ENCODE measurements at regions not wholly inside any gene's neighbourhood (a gene's known extent, or its start where the extent isn't known, plus 50 kb on each side); places are given as distances from the start of the nearest gene placed in this dataset.

DNA sequence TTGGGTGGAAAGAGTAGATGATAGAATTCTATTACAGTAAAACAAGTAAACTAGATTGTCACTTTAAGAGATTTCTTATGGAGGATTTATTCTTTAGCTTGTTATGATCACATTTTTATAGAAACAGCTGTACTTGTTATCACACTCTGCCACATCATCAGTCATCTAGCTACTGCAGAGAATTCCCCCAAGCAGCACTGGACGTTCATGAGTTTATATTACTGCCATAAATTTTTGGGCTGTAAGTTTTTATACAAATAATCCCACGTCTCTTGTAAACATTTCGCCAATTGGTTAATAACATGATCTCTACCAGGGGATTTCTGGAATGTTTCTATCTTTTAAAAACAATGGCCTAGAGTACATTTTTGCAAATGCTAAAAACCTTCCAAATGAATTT, 238.8 kb downstream of the POLR1F start:
- no peak overlapping the region for H3K9ac ChIP-seq (ENCODE audit: extremely low read depth, insufficient read length, low read length)
- H2BK20ac ChIP-seq (ENCODE audit: low read depth, low read length, poor library complexity, severe bottlenecking): no peak overlapping the region
- H2AK5ac ChIP-seq (ENCODE audit: insufficient read length, low read length): no peak overlapping the region
- no peak overlapping the region for H3K4ac ChIP-seq (ENCODE audit: low read depth, low read length)
- H3K79me1 ChIP-seq (ENCODE audit: insufficient read depth, low read depth, low read length, poor library complexity, severe bottlenecking): no peaks in the 10 kb centered on the region
- no peak overlapping the region for H2BK5ac ChIP-seq (ENCODE audit: insufficient read length, low read length)
- no peak overlapping the region for H4K5ac ChIP-seq (ENCODE audit: insufficient read length, low read depth, low read length)
- Mint-ChIP-seq H3K36me3 (ENCODE audit: insufficient read depth in 1 of 3, low read depth in 3 of 3) (no peaks in the 10 kb centered on the region), H3K9me3 (no peaks in the 10 kb centered on the region), H3K27ac (no peak overlapping the region), H3K4me1 (no peaks in the 10 kb centered on the region), H3K4me3 (no peak overlapping the region), H3K27me3 (ENCODE audit: low read depth) (0 out of 2 replicates have a peak, but pooled peaks cover 2% of the 10 kb centered on the region)
- no peak overlapping the region for H2BK12ac ChIP-seq (ENCODE audit: insufficient read length, low read depth, low read length)
- H4K91ac ChIP-seq (ENCODE audit: insufficient read length, low read depth, low read length): no peak overlapping the region
- H2BK120ac ChIP-seq (ENCODE audit: low read depth, low read length, poor library complexity, severe bottlenecking): no peak overlapping the region
- H4K8ac ChIP-seq (replicated peaks; ENCODE audit: insufficient read length, low read depth, low read length): no peak overlapping the region
- H3K23me2 ChIP-seq (ENCODE audit: insufficient read length, low read depth, low read length, poor library complexity, severe bottlenecking): no peaks in the 10 kb centered on the region
- H3K4me1 ChIP-seq (ENCODE audit: insufficient read depth, low read length): no peaks in the 10 kb centered on the region
- no peaks in the 10 kb centered on the region for H3K27me3 ChIP-seq (ENCODE audit: insufficient read depth, low read length)
- no peak overlapping the region for H3T11ph ChIP-seq (ENCODE audit: low read length)
- no peaks in the 10 kb centered on the region for H4K20me1 ChIP-seq (ENCODE audit: control insufficient read depth, insufficient read depth, insufficient read length)
- no peak overlapping the region for H3K27ac ChIP-seq (ENCODE audit: insufficient read length, low read depth, low read length)
- H3K23ac ChIP-seq (ENCODE audit: insufficient read length, low read depth, low read length): no peak overlapping the region
- TF ChIP-seq, protein P1, sequence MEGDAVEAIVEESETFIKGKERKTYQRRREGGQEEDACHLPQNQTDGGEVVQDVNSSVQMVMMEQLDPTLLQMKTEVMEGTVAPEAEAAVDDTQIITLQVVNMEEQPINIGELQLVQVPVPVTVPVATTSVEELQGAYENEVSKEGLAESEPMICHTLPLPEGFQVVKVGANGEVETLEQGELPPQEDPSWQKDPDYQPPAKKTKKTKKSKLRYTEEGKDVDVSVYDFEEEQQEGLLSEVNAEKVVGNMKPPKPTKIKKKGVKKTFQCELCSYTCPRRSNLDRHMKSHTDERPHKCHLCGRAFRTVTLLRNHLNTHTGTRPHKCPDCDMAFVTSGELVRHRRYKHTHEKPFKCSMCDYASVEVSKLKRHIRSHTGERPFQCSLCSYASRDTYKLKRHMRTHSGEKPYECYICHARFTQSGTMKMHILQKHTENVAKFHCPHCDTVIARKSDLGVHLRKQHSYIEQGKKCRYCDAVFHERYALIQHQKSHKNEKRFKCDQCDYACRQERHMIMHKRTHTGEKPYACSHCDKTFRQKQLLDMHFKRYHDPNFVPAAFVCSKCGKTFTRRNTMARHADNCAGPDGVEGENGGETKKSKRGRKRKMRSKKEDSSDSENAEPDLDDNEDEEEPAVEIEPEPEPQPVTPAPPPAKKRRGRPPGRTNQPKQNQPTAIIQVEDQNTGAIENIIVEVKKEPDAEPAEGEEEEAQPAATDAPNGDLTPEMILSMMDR (conservative IDR thresholded peaks at IDR 0.05): no peak
- no CpG with 5 or more reads among the region's 3 CpGs for WGBS (ENCODE audit: extremely low coverage, insufficient read length, low lambda C conversion rate)
- H3K18ac ChIP-seq (ENCODE audit: insufficient read length, low read depth, low read length): no peak overlapping the region
- H3K9me3 ChIP-seq (ENCODE audit: control insufficient read depth, low read depth, low read length): no peaks in the 10 kb centered on the region
- H3K56ac ChIP-seq (ENCODE audit: insufficient read length, low read depth, low read length): no peak overlapping the region
- H3K14ac ChIP-seq (ENCODE audit: insufficient read depth, low read length): no peak overlapping the region
- H2AFZ ChIP-seq (ENCODE audit: low read length): no peak overlapping the region
- no peak for DNase-seq
- H3K79me2 ChIP-seq (ENCODE audit: insufficient read depth, low read length): no peaks in the 10 kb centered on the region
- H3K4me2 ChIP-seq (ENCODE audit: insufficient read depth, insufficient read length, low read length): no peak overlapping the region
- no peak overlapping the region for H2BK15ac ChIP-seq (ENCODE audit: low read depth, low read length)
